ENCODE measurements at regions not wholly inside any gene's neighbourhood (a gene's known extent, or its start where the extent isn't known, plus 50 kb on each side); places are given as distances from the start of the nearest gene placed in this dataset.
"Not testable (repeated sequence)": the region's sequence is repeated elsewhere in the genome, so short reads cannot be mapped to it uniquely, and the experiment has no call there.

DNA sequence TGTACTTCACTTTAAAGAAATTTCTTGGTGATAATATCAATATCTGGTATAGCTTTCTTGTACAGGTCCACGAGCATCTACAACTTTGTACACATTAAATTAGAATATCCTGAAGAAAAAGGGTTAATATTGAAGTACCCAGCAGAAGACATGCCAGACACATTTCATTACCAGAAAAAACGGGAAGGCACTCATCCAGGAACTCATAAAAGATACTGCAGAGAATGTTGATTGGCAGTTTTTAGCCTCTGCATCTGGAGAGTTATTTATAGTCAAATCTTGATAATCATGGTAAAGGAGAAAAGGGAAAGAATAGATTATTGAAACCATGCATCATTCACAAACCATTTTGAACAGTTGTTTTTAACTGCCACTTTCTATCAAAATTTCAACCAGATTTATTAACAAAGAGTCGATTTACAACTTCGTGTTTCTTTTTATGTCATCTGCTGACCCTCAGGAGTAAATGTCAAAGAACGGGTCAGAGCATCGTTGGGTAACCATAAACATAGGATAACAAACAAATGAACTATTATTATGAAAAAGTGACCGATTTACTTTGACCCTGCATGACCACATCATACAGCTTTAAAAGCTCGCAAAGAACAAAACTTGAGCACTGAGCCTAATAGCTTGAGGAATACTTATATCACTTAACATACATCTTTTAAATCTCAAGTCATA, 229.2 kb upstream of the SGK1 start:
- Histone ChIP-seq H3K9me3 (ENCODE audit: insufficient read depth, low read depth, low read length) (no peaks in the 10 kb centered on the region), H3K27me3 (ENCODE audit: insufficient read depth, low read length) (no peaks in the 10 kb centered on the region), H3K27ac (ENCODE audit: low read depth, low read length) (no peak overlapping the region), H3K9ac (ENCODE audit: low read depth, low read length) (no peak overlapping the region), H3K36me3 (ENCODE audit: insufficient read depth, low read length) (no peaks in the 10 kb centered on the region), H3K4me1 (ENCODE audit: insufficient read depth, low read length) (peaks cover 15% of the 10 kb centered on the region), H3K4me3 (ENCODE audit: low read length) (no peak overlapping the region)
- 95% methylated on average over 7 of the region's 8 CpGs for WGBS

DNA sequence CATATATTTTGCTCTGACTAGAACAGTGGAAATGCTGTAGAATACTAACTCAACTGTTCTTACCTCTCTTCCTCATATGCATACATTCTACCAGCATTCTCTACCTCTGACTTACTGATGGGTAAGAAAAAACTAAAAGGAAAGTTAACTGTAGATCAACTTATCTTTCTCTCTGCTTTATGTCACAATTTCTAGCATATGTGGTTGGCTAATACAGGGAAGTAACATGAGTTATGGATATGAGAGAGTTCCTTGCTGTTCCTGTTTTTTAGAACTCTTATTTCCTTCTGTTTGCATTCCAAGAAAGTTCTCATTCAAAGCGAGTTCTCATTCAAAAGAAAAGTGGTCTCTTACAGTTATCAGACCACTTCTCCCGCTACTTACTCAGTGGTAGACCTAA, 226.8 kb upstream of the SGK1 start:
- no peaks in the 10 kb centered on the region for H3K36me3 ChIP-seq (ENCODE audit: insufficient read depth, low read length)
- no peak overlapping the region for H3K9ac ChIP-seq (ENCODE audit: low read depth, low read length)
- WGBS, result 89% methylated on average over 2 of the region's 2 CpGs
- H3K27me3 ChIP-seq (ENCODE audit: insufficient read depth, low read length), result no peaks in the 10 kb centered on the region
- no peak overlapping the region for H3K27ac ChIP-seq (ENCODE audit: low read depth, low read length)
- no peaks in the 10 kb centered on the region for H3K9me3 ChIP-seq (ENCODE audit: insufficient read depth, low read depth, low read length)
- no peak overlapping the region for H3K4me3 ChIP-seq (ENCODE audit: low read length)
- peaks cover 6% of the 10 kb centered on the region for H3K4me1 ChIP-seq (ENCODE audit: insufficient read depth, low read length)

DNA sequence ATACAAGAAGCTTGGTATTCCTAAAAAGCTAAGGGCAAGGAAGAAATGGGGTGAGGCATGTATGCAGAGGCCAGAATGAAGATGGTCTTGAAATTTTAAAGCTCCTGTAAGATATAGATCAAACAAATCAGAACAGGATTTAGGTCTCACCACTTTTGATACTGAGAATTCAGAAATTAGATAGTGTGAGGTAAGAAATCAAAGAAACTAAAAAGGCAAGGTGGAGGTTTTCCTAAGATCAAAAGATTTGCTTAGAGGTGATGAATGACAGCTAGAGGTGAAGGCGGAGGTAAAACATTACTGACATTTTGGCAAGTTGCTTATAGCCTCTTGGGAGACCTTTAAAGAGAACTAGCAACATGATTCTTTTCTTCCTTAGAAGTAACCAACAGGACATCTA, 225.2 kb upstream of the SGK1 start:
- no peaks in the 10 kb centered on the region for H3K9me3 ChIP-seq (ENCODE audit: insufficient read depth, low read depth, low read length)
- 89% methylated on average over 1 of the region's 1 CpG for WGBS
- no peak overlapping the region for H3K9ac ChIP-seq (ENCODE audit: low read depth, low read length)
- no peaks in the 10 kb centered on the region for H3K36me3 ChIP-seq (ENCODE audit: insufficient read depth, low read length)
- no peaks in the 10 kb centered on the region for H3K27me3 ChIP-seq (ENCODE audit: insufficient read depth, low read length)
- peaks cover 6% of the 10 kb centered on the region for H3K4me1 ChIP-seq (ENCODE audit: insufficient read depth, low read length)
- H3K27ac ChIP-seq (ENCODE audit: low read depth, low read length), result no peak overlapping the region
- no peak overlapping the region for H3K4me3 ChIP-seq (ENCODE audit: low read length)

DNA sequence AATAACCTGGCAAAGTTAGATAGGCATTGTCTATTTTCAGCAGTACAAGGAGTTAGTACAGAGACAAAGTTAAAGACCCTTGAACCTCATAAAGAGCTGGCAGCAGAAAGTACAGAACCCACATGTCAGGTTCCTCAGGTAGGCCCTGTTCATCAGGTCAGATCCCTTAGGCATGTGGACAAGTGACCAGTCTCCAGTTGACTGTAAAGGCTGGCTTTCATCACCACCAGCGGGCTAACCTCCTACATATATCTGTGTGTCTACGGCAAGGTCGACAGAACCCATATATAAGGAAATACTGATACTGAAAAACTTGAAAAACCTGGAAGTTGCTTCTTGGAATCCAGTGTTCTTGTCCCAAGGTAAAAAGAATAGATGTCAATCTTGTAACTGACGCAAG, 223.1 kb upstream of the SGK1 start:
- H3K36me3 ChIP-seq (ENCODE audit: insufficient read depth, low read length), result no peaks in the 10 kb centered on the region
- no peak overlapping the region for H3K4me3 ChIP-seq (ENCODE audit: low read length)
- H3K27me3 ChIP-seq (ENCODE audit: insufficient read depth, low read length), result no peaks in the 10 kb centered on the region
- H3K4me1 ChIP-seq (ENCODE audit: insufficient read depth, low read length), result peaks cover 6% of the 10 kb centered on the region
- no peaks in the 10 kb centered on the region for H3K9me3 ChIP-seq (ENCODE audit: insufficient read depth, low read depth, low read length)
- no peak overlapping the region for H3K9ac ChIP-seq (ENCODE audit: low read depth, low read length)
- WGBS, result 96% methylated on average over 4 of the region's 4 CpGs
- H3K27ac ChIP-seq (ENCODE audit: low read depth, low read length), result no peak overlapping the region

DNA sequence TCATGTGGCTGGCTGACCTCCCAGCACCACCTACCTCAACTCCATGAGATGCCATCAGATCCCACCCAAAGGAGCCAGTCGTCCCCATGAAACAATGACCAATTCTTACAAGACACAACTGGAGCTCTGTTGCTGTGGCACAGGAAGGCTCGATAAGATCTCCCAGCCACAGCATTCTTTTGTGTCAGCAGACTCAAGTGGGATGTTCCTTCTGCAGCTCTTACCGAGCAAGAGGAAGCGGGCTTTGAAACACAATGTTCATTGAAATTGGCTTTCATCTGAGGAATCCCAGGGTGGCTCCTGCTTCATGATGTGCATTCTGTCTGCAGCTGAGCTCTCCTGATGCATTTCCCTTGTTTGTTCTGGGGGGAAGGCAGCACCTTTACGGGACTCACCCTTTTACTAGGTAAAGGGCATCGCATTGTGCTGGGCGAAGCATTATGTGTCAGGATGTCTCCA, 222.0 kb upstream of the SGK1 start:
- no peaks in the 10 kb centered on the region for H3K36me3 ChIP-seq (ENCODE audit: insufficient read depth, low read length)
- H3K9me3 ChIP-seq (ENCODE audit: insufficient read depth, low read depth, low read length), result no peaks in the 10 kb centered on the region
- H3K27ac ChIP-seq (ENCODE audit: low read depth, low read length), result no peak overlapping the region
- 89% methylated on average over 7 of the region's 7 CpGs for WGBS
- no peak overlapping the region for H3K4me3 ChIP-seq (ENCODE audit: low read length)
- peaks cover 6% of the 10 kb centered on the region for H3K4me1 ChIP-seq (ENCODE audit: insufficient read depth, low read length)
- no peaks in the 10 kb centered on the region for H3K27me3 ChIP-seq (ENCODE audit: insufficient read depth, low read length)
- H3K9ac ChIP-seq (ENCODE audit: low read depth, low read length), result no peak overlapping the region

DNA sequence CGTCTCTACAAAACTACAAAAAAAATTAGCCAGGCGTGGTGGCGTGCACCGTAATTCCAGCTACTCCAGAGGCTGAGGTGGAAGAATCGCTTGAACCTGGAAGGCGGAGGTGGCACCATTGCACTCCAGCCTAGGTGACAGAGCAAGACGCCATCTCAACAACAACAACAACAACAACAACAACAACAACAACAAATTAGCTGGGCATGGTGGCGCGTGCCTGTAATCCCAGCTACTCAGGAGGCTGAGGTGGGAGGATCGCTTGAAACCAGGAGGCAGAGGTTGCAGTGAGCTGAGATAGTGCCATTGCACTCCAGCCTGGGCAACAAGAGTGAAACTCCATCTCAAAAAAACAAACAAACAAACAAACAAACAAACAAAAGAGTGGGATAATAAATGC, 219.9 kb upstream of the SGK1 start:
- H3K9ac ChIP-seq (ENCODE audit: low read depth, low read length); H3K4me3 ChIP-seq (ENCODE audit: low read length): not testable (repeated sequence)

DNA sequence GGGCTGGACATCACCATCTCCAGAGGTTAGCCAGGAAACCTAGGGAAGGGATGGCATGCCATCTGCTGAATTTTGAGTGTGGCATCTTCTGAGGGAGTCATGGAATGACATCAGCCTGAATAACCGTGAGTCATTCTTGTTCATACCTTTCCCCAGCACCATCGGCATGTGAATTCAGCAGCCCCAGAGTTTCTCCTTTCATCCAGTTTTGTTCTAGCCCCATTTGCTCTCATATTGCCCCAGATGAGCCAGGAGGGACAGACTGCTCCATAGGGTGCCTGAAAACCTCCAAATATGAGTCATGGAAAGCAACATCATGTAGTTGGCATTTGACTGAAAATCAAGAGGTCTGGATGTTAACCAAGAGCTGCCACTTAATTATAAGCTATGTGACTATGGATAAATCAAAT, 219.2 kb upstream of the SGK1 start:
- 80% methylated on average over 2 of the region's 2 CpGs for WGBS
- Histone ChIP-seq H3K4me3 (ENCODE audit: low read length) (no peak overlapping the region), H3K4me1 (ENCODE audit: insufficient read depth, low read length) (peaks cover 6% of the 10 kb centered on the region), H3K27ac (ENCODE audit: low read depth, low read length) (no peak overlapping the region), H3K27me3 (ENCODE audit: insufficient read depth, low read length) (no peaks in the 10 kb centered on the region), H3K9ac (ENCODE audit: low read depth, low read length) (no peak overlapping the region), H3K9me3 (ENCODE audit: insufficient read depth, low read depth, low read length) (no peaks in the 10 kb centered on the region), H3K36me3 (ENCODE audit: insufficient read depth, low read length) (no peaks in the 10 kb centered on the region)

More for the DNA sequence above, 219.9 kb upstream of the SGK1 start:
- not testable (repeated sequence) for H3K27ac ChIP-seq (ENCODE audit: low read depth, low read length); H3K4me1 ChIP-seq (ENCODE audit: insufficient read depth, low read length); H3K27me3 ChIP-seq (ENCODE audit: insufficient read depth, low read length); H3K9me3 ChIP-seq (ENCODE audit: insufficient read depth, low read depth, low read length); H3K36me3 ChIP-seq (ENCODE audit: insufficient read depth, low read length)
- 96% methylated on average over 10 of the region's 10 CpGs for WGBS

DNA sequence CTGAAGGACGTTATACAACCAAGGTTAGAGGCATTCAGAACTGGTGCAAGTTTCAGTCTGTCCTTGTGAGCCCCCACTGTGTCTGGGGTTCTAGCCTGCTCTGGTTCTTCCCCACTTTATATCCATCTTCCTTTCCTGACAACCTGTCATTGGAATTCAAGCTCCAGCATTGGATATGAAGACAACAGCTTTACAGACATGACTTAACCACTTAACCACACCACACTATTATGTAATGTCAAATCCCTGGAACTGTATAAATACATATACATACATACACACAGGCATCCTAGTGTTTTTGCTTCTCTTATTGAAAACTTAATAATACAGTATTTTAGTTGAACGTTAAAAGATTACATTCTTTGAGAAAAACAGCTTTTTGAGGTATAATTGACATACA, 217.9 kb upstream of the SGK1 start:
- H3K9me3 ChIP-seq (ENCODE audit: insufficient read depth, low read depth, low read length), result no peaks in the 10 kb centered on the region
- WGBS, result 87% methylated on average over 1 of the region's 2 CpGs

GRCh38 chr6:134534708-134535149, 216.8 kb upstream of the SGK1 start:
- H3K36me3 ChIP-seq (ENCODE audit: insufficient read depth, low read length), result no peaks in the 10 kb centered on the region
- no peaks in the 10 kb centered on the region for H3K9me3 ChIP-seq (ENCODE audit: insufficient read depth, low read depth, low read length)
- 94% methylated on average over 2 of the region's 2 CpGs for WGBS
- no peak overlapping the region for H3K9ac ChIP-seq (ENCODE audit: low read depth, low read length)
- no peak overlapping the region for H3K4me3 ChIP-seq (ENCODE audit: low read length)
- no peak overlapping the region for H3K27ac ChIP-seq (ENCODE audit: low read depth, low read length)
- H3K4me1 ChIP-seq (ENCODE audit: insufficient read depth, low read length), result no peaks in the 10 kb centered on the region
- no peaks in the 10 kb centered on the region for H3K27me3 ChIP-seq (ENCODE audit: insufficient read depth, low read length)

More for the DNA sequence above, 217.9 kb upstream of the SGK1 start:
- no peak overlapping the region for H3K9ac ChIP-seq (ENCODE audit: low read depth, low read length)
- H3K36me3 ChIP-seq (ENCODE audit: insufficient read depth, low read length), result no peaks in the 10 kb centered on the region
- H3K4me1 ChIP-seq (ENCODE audit: insufficient read depth, low read length), result peaks cover 6% of the 10 kb centered on the region
- H3K27ac ChIP-seq (ENCODE audit: low read depth, low read length), result no peak overlapping the region
- no peak overlapping the region for H3K4me3 ChIP-seq (ENCODE audit: low read length)
- no peaks in the 10 kb centered on the region for H3K27me3 ChIP-seq (ENCODE audit: insufficient read depth, low read length)

- H3K4me3 ChIP-seq (ENCODE audit: low read length), result no peak overlapping the region
- H3K27ac ChIP-seq (ENCODE audit: low read depth, low read length), result no peak overlapping the region
- H3K9me3 ChIP-seq (ENCODE audit: insufficient read depth, low read depth, low read length), result no peaks in the 10 kb centered on the region
- H3K9ac ChIP-seq (ENCODE audit: low read depth, low read length), result no peak overlapping the region
- WGBS, result 97% methylated on average over 3 of the region's 3 CpGs
- H3K4me1 ChIP-seq (ENCODE audit: insufficient read depth, low read length), result no peaks in the 10 kb centered on the region
- no peaks in the 10 kb centered on the region for H3K27me3 ChIP-seq (ENCODE audit: insufficient read depth, low read length)
- no peaks in the 10 kb centered on the region for H3K36me3 ChIP-seq (ENCODE audit: insufficient read depth, low read length)
These were observed 216.1 kb upstream of the SGK1 start for GRCh38 chr6:134533991-134534390.

- no peaks in the 10 kb centered on the region for H3K36me3 ChIP-seq (ENCODE audit: insufficient read depth, low read length)
- H3K9me3 ChIP-seq (ENCODE audit: insufficient read depth, low read depth, low read length), result no peaks in the 10 kb centered on the region
- no peaks in the 10 kb centered on the region for H3K27me3 ChIP-seq (ENCODE audit: insufficient read depth, low read length)
- no peak overlapping the region for H3K27ac ChIP-seq (ENCODE audit: low read depth, low read length)
- WGBS, result 93% methylated on average over 8 of the region's 8 CpGs
- H3K4me3 ChIP-seq (ENCODE audit: low read length), result no peak overlapping the region
- no peak overlapping the region for H3K9ac ChIP-seq (ENCODE audit: low read depth, low read length)
- no peaks in the 10 kb centered on the region for H3K4me1 ChIP-seq (ENCODE audit: insufficient read depth, low read length)
These were observed 215.0 kb upstream of the SGK1 start for GRCh38 chr6:134532694-134533624.
